Peyer's patch (tissue), 4 donors: ENCODE measurements at regions not wholly inside any gene's neighbourhood (a gene's known extent, or its start where the extent isn't known, plus 50 kb on each side); places are given as distances from the start of the nearest gene placed in this dataset.

ENCODE experiments used
- DNase-seq, 3 donors: peaks; one replicate each; pipeline ENCODE4 v3.0.0-alpha.2; 2017 to 2019
- H3K27ac ChIP-seq, 4 donors: fragments of 200-600 bp; sonication (generic); one replicate each; pipeline ENCODE4 v1.5.1; 2016 to 2019
- H3K27me3 ChIP-seq, 2 donors: fragments of 200-600 bp; sonication (generic); one replicate each; pipeline ENCODE4 v1.5.1; 2019
- H3K36me3 ChIP-seq, 3 donors: fragments of 200-600 bp; sonication (generic); one replicate each; pipeline ENCODE4 v1.5.1; 2016 to 2019
- H3K4me1 ChIP-seq, 4 donors: fragments of 200-600 bp; sonication (generic); one replicate each; pipeline ENCODE4 v1.5.1; 2016 to 2019
- H3K4me3 ChIP-seq, 4 donors: fragments of 200-600 bp; sonication (generic); 1 replicate in 3 of 4; 2 replicates in 1 of 4; pipeline ENCODE4 v1.5.1; 2016 to 2019; ENCODE audit warnings: mild to moderate bottlenecking in 1 of 4
- H3K9me3 ChIP-seq, 4 donors: fragments of 200-600 bp; sonication (generic); one replicate each; pipeline ENCODE4 v1.5.1; 2016 to 2019; ENCODE audit warnings: mild to moderate bottlenecking in 1 of 4
- POLR2A ChIP-seq, 2 donors: fragments of 450-650 bp; IDR thresholded peaks; one replicate each; pipeline ENCODE4 v1.5.1; 2017; ENCODE audit warnings: antibody characterized with exemption in 2 of 2, mild to moderate bottlenecking in 2 of 2, moderate library complexity in 2 of 2
- TF ChIP-seq, protein P1 (sequence below), 6 experiments: fragments of 450-650 bp in 4 of 6; fragments of 200-600 bp in 2 of 6; sonication (generic) in 1 of 6; IDR thresholded peaks; one replicate each; pipeline ENCODE4 v1.5.1; 2017 to 2019; ENCODE audit warnings: antibody characterized with exemption in 6 of 6, mild to moderate bottlenecking in 3 of 6, moderate library complexity in 1 of 6

DNA sequence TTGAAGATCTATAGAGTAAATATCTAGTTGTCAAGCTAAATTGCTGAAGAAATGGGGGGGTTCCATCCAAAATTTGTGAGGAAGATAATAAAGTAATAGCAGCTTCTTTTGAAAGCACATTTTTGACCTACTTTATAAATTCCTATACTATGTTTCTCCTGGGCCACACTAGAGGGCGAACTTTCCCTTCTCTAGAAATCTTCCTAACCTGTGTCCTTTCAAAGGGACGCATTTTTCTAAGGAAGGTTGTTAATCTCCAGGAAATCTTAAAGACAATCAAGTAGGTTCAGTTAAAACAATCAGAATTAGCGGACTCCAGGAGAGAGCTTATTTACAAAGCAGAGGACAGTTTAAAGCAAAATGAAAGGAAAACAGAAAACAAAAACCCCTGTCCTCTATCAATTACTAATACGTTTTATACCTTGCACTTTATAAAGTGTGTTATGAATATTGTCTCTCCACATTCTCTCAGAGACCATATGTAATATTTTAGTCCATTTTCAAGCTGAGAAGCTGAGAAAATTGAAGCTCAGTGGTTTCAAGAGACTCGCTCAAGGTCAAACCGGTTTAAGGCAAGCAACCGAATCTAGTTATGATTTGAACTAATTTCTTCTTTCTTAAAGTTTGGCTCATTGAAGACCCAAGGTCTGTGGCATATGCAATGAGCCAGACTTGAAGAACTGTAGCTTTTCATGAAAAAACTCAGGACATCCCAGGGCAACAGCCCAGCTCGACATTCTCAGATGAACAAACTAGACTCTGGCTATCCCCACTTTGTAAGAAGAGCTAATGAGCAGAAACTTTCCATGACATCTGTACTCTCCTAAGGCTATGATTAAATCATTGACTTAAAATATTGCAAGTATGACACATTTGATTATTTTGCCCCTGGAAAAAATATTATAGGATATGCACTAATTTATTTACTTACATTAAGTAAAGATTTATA, 273.6 kb downstream of the PAX3 start:
- no peaks in the 10 kb centered on the region for H3K4me1 ChIP-seq
- no peak overlapping the region for H3K4me3 ChIP-seq
- H3K9me3 ChIP-seq: no peaks in the 10 kb centered on the region
- H3K27ac ChIP-seq: no peak overlapping the region
- no peak for DNase-seq
- no peak for TF ChIP-seq POLR2A (IDR thresholded peaks at IDR 0.05)
- TF ChIP-seq, protein P1, sequence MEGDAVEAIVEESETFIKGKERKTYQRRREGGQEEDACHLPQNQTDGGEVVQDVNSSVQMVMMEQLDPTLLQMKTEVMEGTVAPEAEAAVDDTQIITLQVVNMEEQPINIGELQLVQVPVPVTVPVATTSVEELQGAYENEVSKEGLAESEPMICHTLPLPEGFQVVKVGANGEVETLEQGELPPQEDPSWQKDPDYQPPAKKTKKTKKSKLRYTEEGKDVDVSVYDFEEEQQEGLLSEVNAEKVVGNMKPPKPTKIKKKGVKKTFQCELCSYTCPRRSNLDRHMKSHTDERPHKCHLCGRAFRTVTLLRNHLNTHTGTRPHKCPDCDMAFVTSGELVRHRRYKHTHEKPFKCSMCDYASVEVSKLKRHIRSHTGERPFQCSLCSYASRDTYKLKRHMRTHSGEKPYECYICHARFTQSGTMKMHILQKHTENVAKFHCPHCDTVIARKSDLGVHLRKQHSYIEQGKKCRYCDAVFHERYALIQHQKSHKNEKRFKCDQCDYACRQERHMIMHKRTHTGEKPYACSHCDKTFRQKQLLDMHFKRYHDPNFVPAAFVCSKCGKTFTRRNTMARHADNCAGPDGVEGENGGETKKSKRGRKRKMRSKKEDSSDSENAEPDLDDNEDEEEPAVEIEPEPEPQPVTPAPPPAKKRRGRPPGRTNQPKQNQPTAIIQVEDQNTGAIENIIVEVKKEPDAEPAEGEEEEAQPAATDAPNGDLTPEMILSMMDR (IDR thresholded peaks at IDR 0.05): peak in 4 of 6 experiments; percentile 24 to 30 (median 26)
- H3K36me3 ChIP-seq: no peaks in the 10 kb centered on the region
- H3K27me3 ChIP-seq: no peaks in the 10 kb centered on the region

DNA sequence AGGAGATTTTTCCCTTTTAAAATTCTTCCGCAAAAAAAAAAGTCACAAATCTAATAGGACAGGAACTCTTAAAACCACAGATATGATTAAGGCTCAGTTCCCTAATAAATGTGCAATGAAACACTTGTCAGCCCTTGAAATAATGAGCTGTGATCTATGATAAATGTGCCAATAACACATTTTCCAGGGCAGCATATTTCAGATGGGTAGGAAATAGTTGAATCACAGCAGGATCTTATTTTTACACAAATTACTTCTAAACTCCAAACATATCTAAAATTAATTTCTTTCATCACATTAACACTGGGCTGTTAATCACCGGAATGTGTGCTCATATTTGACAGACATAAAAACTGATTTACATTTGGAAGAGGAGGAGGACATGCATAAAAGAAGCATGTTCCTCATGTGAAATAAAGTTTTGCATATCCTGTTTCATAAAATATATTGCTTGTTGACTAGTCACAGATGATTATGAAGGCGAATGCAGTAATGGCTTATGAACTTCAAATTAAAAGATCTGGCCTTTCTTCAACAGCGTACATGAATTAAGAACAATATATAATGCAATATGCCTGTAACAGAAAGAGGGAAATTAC, 281.4 kb downstream of the PAX3 start:
- TF ChIP-seq, protein P1 (IDR thresholded peaks at IDR 0.05): no peak
- no peak for TF ChIP-seq POLR2A (IDR thresholded peaks at IDR 0.05)
- Histone ChIP-seq H3K4me3 (no peak overlapping the region), H3K27ac (no peak overlapping the region), H3K4me1 (no peaks in the 10 kb centered on the region), H3K36me3 (no peaks in the 10 kb centered on the region), H3K9me3 (no peaks in the 10 kb centered on the region), H3K27me3 (no peaks in the 10 kb centered on the region)
- DNase-seq: no peak

DNA sequence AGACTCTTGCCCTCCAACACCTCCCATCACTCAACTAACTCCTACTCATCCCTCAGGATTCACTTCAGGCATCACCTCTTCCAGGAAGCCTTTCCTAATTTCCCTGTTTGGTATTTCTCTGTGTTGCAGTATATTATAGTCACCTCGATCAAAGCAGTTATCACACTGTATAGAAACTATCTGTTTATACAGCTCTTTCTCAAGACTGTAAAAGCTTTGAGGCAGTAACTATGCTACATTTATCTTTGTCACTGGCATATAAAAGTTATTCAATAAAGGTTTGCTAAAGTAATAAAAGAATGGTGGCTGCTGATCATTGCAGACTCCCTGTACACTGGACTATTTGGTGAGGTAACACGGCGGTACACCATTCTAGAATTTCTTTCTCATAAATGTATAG, 284.9 kb downstream of the PAX3 start:
- Histone ChIP-seq H3K36me3 (no peaks in the 10 kb centered on the region), H3K9me3 (no peaks in the 10 kb centered on the region), H3K27ac (no peak overlapping the region), H3K27me3 (no peaks in the 10 kb centered on the region), H3K4me3 (no peak overlapping the region), H3K4me1 (no peaks in the 10 kb centered on the region)
- TF ChIP-seq POLR2A (IDR thresholded peaks at IDR 0.05): no peak
- TF ChIP-seq, protein P1 (IDR thresholded peaks at IDR 0.05): no peak
- no peak for DNase-seq

DNA sequence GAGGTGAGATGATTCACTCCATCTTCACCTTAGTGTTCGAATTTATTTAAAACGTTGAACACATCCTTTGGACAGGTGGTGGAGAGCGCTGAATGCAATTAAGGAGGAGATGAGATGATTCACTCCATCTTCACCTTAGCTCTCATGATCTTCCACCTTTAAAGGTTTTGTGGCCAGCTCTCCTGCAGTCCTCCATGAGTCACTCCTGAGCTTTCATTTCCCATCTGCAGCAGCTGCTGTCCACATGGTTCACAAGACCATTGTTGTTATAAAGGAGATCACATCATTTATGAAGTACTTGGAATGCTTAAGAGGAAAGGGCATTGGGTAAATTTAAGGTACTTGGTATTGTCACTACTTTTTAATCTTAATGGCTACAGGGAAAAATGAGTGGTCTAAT, 298.5 kb downstream of the PAX3 start:
- no peak for TF ChIP-seq POLR2A (IDR thresholded peaks at IDR 0.05)
- TF ChIP-seq, protein P1 (IDR thresholded peaks at IDR 0.05): no peak
- H3K9me3 ChIP-seq: no peaks in the 10 kb centered on the region
- no peak overlapping the region for H3K27ac ChIP-seq
- H3K4me1 ChIP-seq: no peaks in the 10 kb centered on the region
- no peaks in the 10 kb centered on the region for H3K27me3 ChIP-seq
- H3K36me3 ChIP-seq: no peaks in the 10 kb centered on the region
- no peak overlapping the region for H3K4me3 ChIP-seq
- DNase-seq: no peak

DNA sequence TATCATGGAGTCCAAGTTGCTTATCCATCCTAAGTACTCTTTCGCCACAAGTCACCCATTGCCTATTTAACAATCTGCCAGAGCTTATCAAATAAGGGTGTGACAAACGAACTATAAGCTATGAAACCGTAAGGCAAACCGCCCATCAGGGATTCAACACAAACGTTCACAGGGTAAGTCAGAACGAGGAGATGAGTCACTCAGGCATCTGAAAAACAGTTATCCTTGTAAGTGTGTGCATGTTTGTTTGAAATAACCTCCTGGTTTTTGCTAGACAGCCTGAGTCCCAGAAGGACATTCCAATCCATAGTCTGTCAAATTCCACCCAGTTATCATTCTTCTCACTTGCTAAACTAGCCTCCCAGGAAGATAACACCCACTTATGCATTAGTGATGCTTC, 299.1 kb downstream of the PAX3 start:
- TF ChIP-seq, protein P1 (IDR thresholded peaks at IDR 0.05): no peak
- no peak for TF ChIP-seq POLR2A (IDR thresholded peaks at IDR 0.05)
- no peak for DNase-seq
- no peaks in the 10 kb centered on the region for H3K4me1 ChIP-seq
- H3K4me3 ChIP-seq: no peak overlapping the region
- H3K27ac ChIP-seq: no peak overlapping the region
- H3K9me3 ChIP-seq: no peaks in the 10 kb centered on the region
- no peaks in the 10 kb centered on the region for H3K36me3 ChIP-seq
- H3K27me3 ChIP-seq: no peaks in the 10 kb centered on the region
